NCI-H526 treated with DMSO at 0.1 percent for 48 hours (cell line): ENCODE measurements at regions not wholly inside any gene's neighbourhood (a gene's known extent, or its start where the extent isn't known, plus 50 kb on each side); places are given as distances from the start of the nearest gene placed in this dataset.
A peak's percentile ranks its signal among the peaks of the same experiment; 100 is the strongest.

Source experiments
- DNase-seq: peaks from one replicate; lab custom pipeline; 2025; lab: John Stamatoyannopoulos, UW

GRCh38 chr4:127548990-127549925 lies 83.5 kb upstream of the INTU start:
- DNase-seq = peak; percentile 38

GRCh38 chr4:127555106-127555505 lies 77.7 kb upstream of the INTU start:
- no peak for DNase-seq

- no peak for DNase-seq
Measured at GRCh38 chr4:127558088-127558487, 74.7 kb upstream of the INTU start.

- no peak for DNase-seq
Measured at GRCh38 chr4:127558489-127559407, 74.0 kb upstream of the INTU start.

- no peak for DNase-seq
Measured at GRCh38 chr4:127559981-127560380, 72.8 kb upstream of the INTU start.

- DNase-seq = no peak
Measured at GRCh38 chr4:127560755-127561154, 72.0 kb upstream of the INTU start.

- no peak for DNase-seq
Measured at GRCh38 chr4:127574643-127575042, 58.1 kb upstream of the INTU start.

GRCh38 chr4:127575888-127576287 lies 56.9 kb upstream of the INTU start:
- no peak for DNase-seq

GRCh38 chr4:127578491-127578890 lies 54.3 kb upstream of the INTU start:
- DNase-seq = no peak

GRCh38 chr4:127578967-127579366 lies 53.8 kb upstream of the INTU start:
- no peak for DNase-seq

GRCh38 chr4:127579821-127580220 lies 52.9 kb upstream of the INTU start:
- DNase-seq = no peak

GRCh38 chr4:127580300-127580699 lies 52.5 kb upstream of the INTU start:
- no peak for DNase-seq

- DNase-seq = no peak
Measured at GRCh38 chr4:127580891-127581290, 51.9 kb upstream of the INTU start.
